MCF 10A (cell line): ENCODE measurements at regions not wholly inside any gene's neighbourhood (a gene's known extent, or its start where the extent isn't known, plus 50 kb on each side); places are given as distances from the start of the nearest gene placed in this dataset.

ENCODE experiments used
- BruUV-seq: library from RNA; stranded (reverse); fragments of 400-500 nt; replicated peaks from 2 replicates; lab custom pipeline; 2021; lab: Mats Ljungman, UMichigan
- CTCF ChIA-PET: fragments of 300-600 bp; sonication (Branson Sonifier 250); formaldehyde crosslinking; extraction: SDS; loops from one replicate; lab custom pipeline; 2021; ENCODE audit warnings: antibody characterized with exemption, inconsistent platforms; lab: Yijun Ruan, JAX
- POLR2A ChIA-PET: fragments of 300-600, 350-650 bp; sonication (Branson Sonifier 250); formaldehyde crosslinking; extraction: SDS; loops from one replicate; lab custom pipeline; 2020; ENCODE audit warnings: antibody characterized with exemption, inconsistent platforms; lab: Yijun Ruan, JAX
- DNase-seq: peaks from one replicate; pipeline ENCODE4 v3.0.0-alpha.2; 2018; ENCODE audit not compliant: unreplicated experiment
- H3K27ac Mint-ChIP-seq: one replicate; pipeline ENCODE4 v1.8.0; 2022; ENCODE audit warnings: mild to moderate bottlenecking, low read depth, mixed read lengths; ENCODE audit not compliant: unreplicated experiment
- H3K27me3 Mint-ChIP-seq: one replicate; pipeline ENCODE4 v1.8.0; 2022; ENCODE audit warnings: mixed read lengths; ENCODE audit not compliant: insufficient read depth, unreplicated experiment
- H3K36me3 Mint-ChIP-seq: one replicate; pipeline ENCODE4 v1.8.0; 2022; ENCODE audit warnings: mild to moderate bottlenecking, moderate library complexity, mixed read lengths; ENCODE audit not compliant: insufficient read depth, unreplicated experiment
- H3K4me1 Mint-ChIP-seq: one replicate; pipeline ENCODE4 v1.8.0; 2022; ENCODE audit warnings: mixed read lengths; ENCODE audit not compliant: insufficient read depth, unreplicated experiment
- H3K4me3 Mint-ChIP-seq: one replicate; pipeline ENCODE4 v1.8.0; 2022; ENCODE audit warnings: mild to moderate bottlenecking, moderate library complexity, mixed read lengths; ENCODE audit not compliant: unreplicated experiment
- H3K9me3 Mint-ChIP-seq: one replicate; pipeline ENCODE4 v1.8.0; 2022; ENCODE audit warnings: mixed read lengths; ENCODE audit not compliant: unreplicated experiment
- CTCF ChIP-seq: fragments of 200-600 bp; IDR thresholded peaks from one replicate; pipeline ENCODE4 v1.8.0; 2022; ENCODE audit warnings: antibody characterized with exemption, mild to moderate bottlenecking; ENCODE audit not compliant: unreplicated experiment
- intact Hi-C: fragments of 100-400 bp; cut with micrococcal nuclease; formaldehyde crosslinking; loops from 2 replicates; pipeline ENCODE4 v1.14.1; 2022

GRCh38 chr6:155656024-155656423 is 200.4 kb upstream of the NOX3 start:
- intact Hi-C loops, result no loop called here
- no peak overlapping the region for H3K27ac Mint-ChIP-seq
- TF ChIP-seq CTCF, result no peak
- DNase-seq, result no peak
- peaks cover 30% of the 10 kb centered on the region for H3K9me3 Mint-ChIP-seq
- POLR2A ChIA-PET, result no interaction called here
- no peak overlapping the region for H3K4me3 Mint-ChIP-seq
- H3K27me3 Mint-ChIP-seq, result peaks cover 60% of the 10 kb centered on the region
- CTCF ChIA-PET, result no interaction called here
- H3K4me1 Mint-ChIP-seq, result no peaks in the 10 kb centered on the region
- BruUV-seq, result no TSS peak
- H3K36me3 Mint-ChIP-seq, result no peaks in the 10 kb centered on the region

GRCh38 chr6:155654474-155654873 is 198.8 kb upstream of the NOX3 start:
- ChIA-PET CTCF (no interaction called here), POLR2A (no interaction called here)
- no peak overlapping the region for H3K27ac Mint-ChIP-seq
- no peak for DNase-seq
- peaks cover 57% of the 10 kb centered on the region for H3K27me3 Mint-ChIP-seq
- BruUV-seq, result no TSS peak
- H3K4me3 Mint-ChIP-seq, result no peak overlapping the region
- TF ChIP-seq CTCF, result no peak
- no peaks in the 10 kb centered on the region for H3K36me3 Mint-ChIP-seq
- H3K9me3 Mint-ChIP-seq, result peaks cover 30% of the 10 kb centered on the region
- intact Hi-C loops, result no loop called here
- no peaks in the 10 kb centered on the region for H3K4me1 Mint-ChIP-seq

GRCh38 chr6:155648301-155648700 is 192.7 kb upstream of the NOX3 start:
- intact Hi-C loops, result no loop called here
- H3K9me3 Mint-ChIP-seq, result no peaks in the 10 kb centered on the region
- CTCF ChIA-PET, result interaction anchor here (0.6 kb wide), 1 partner anchor 380 kb away, joined by 4 read pairs; no protein-coding TSS in a partner anchor

GRCh38 chr6:155647354-155647753 is 191.7 kb upstream of the NOX3 start:
- BruUV-seq, result no TSS peak
- H3K4me1 Mint-ChIP-seq, result peaks cover 5% of the 10 kb centered on the region
- CTCF ChIA-PET, result no interaction called here
- no peak for DNase-seq
- intact Hi-C loops, result no loop called here
- no peak for TF ChIP-seq CTCF
- POLR2A ChIA-PET, result no interaction called here
- no peaks in the 10 kb centered on the region for H3K9me3 Mint-ChIP-seq
- H3K36me3 Mint-ChIP-seq, result no peaks in the 10 kb centered on the region
- no peak overlapping the region for H3K27ac Mint-ChIP-seq
- peaks cover 34% of the 10 kb centered on the region for H3K27me3 Mint-ChIP-seq
- no peak overlapping the region for H3K4me3 Mint-ChIP-seq

More at GRCh38 chr6:155648301-155648700, 192.7 kb upstream of the NOX3 start:
- H3K4me3 Mint-ChIP-seq, result no peak overlapping the region
- no peak for DNase-seq
- peaks cover 5% of the 10 kb centered on the region for H3K4me1 Mint-ChIP-seq
- peaks cover 38% of the 10 kb centered on the region for H3K27me3 Mint-ChIP-seq
- POLR2A ChIA-PET, result no interaction called here
- no peaks in the 10 kb centered on the region for H3K36me3 Mint-ChIP-seq
- no TSS peak for BruUV-seq
- no peak overlapping the region for H3K27ac Mint-ChIP-seq
- no peak for TF ChIP-seq CTCF
